Endothelial cell of umbilical vein (primary cell): ENCODE measurements at regions not wholly inside any gene's neighbourhood (a gene's known extent, or its start where the extent isn't known, plus 50 kb on each side); places are given as distances from the start of the nearest gene placed in this dataset.

ENCODE experiments used
- BruUV-seq: library from RNA; stranded (reverse); fragments of 400-500 nt; replicated peaks from 2 replicates; lab custom pipeline; 2021; lab: Mats Ljungman, UMichigan
- CTCF ChIA-PET: fragments of 300-600, 350-600 bp; sonication (Branson Sonifier 250); formaldehyde crosslinking; loops from one replicate; lab custom pipeline; 2021; ENCODE audit warnings: antibody characterized with exemption, inconsistent platforms; lab: Charles Lee
- POLR2A ChIA-PET: fragments of 300-600, 350-600 bp; sonication (Branson Sonifier 250); formaldehyde crosslinking; loops from one replicate; lab custom pipeline; 2021; ENCODE audit warnings: antibody characterized with exemption, inconsistent platforms; lab: Charles Lee
- DNase-seq: peaks from one replicate; pipeline ENCODE4 v3.0.0-alpha.2; 2011; ENCODE audit warnings: low read depth, low spot score
- FAIRE-seq: peaks from 2 replicates; lab custom pipeline; 2011; peaks lifted over from hg19 to GRCh38; lab: Jason Lieb, UNC
- H2AFZ ChIP-seq: 2 replicates; pipeline ENCODE4 v1.6.0; 2012; ENCODE audit warnings: low read depth, low read length, control low read depth, inconsistent platforms
- H3K27ac ChIP-seq: 2 replicates; pipeline ENCODE4 v1.5.1; 2011; ENCODE audit warnings: low read depth, mild to moderate bottlenecking, control low read depth, low read length, moderate library complexity; ENCODE audit not compliant: insufficient read depth
- H3K27me3 ChIP-seq, 2 experiments: 2 replicates each; pipeline versions ENCODE4 v1.6.0 to v1.6.1; 2011; ENCODE audit warnings: low read length in 2 of 2, mixed read lengths in 1 of 2; ENCODE audit not compliant: control insufficient read depth in 2 of 2, insufficient read depth in 2 of 2
- H3K36me3 ChIP-seq, 2 experiments: 2 replicates in 1 of 2; 3 replicates in 1 of 2; pipeline ENCODE4 v1.5.1; 2011; ENCODE audit warnings: low read length in 2 of 2, mild to moderate bottlenecking in 1 of 2, moderate library complexity in 1 of 2; ENCODE audit not compliant: control insufficient read depth in 2 of 2, insufficient read depth in 2 of 2; ENCODE audit errors: extremely low read depth in 1 of 2
- H3K4me1 ChIP-seq: 3 replicates; pipeline ENCODE4 v1.5.1; 2011; ENCODE audit warnings: mild to moderate bottlenecking, low read length; ENCODE audit not compliant: control insufficient read depth, insufficient read depth; ENCODE audit errors: extremely low read depth
- H3K4me2 ChIP-seq: 2 replicates; pipeline ENCODE4 v1.6.1; 2011; ENCODE audit warnings: low read length, control low read depth, mixed read lengths; ENCODE audit not compliant: insufficient read depth
- H3K4me3 ChIP-seq, 3 experiments: fragments of 200-600 bp in 1 of 3; sonication (generic), shearing (Covaris generic) in 1 of 3; replicated peaks in 1 of 3; 2 replicates each; pipeline ENCODE4 v1.5.1; 2011 to 2016; ENCODE audit warnings: control low read depth in 3 of 3, low read length in 3 of 3, mild to moderate bottlenecking in 2 of 3, inconsistent platforms in 1 of 3, low read depth in 1 of 3, moderate library complexity in 1 of 3; ENCODE audit not compliant: insufficient read depth in 1 of 3
- H3K79me2 ChIP-seq: 2 replicates; pipeline ENCODE4 v1.6.0; 2012; ENCODE audit warnings: low read length, inconsistent platforms; ENCODE audit not compliant: control insufficient read depth, insufficient read depth
- H3K9ac ChIP-seq: replicated peaks from 2 replicates; pipeline ENCODE3; 2011; ENCODE audit warnings: low read length, control low read depth; ENCODE audit not compliant: insufficient read depth; ENCODE audit errors: extremely low read depth
- H3K9me1 ChIP-seq: replicated peaks from 3 replicates; pipeline ENCODE4 v1.6.0; 2011; ENCODE audit warnings: mild to moderate bottlenecking, low read length; ENCODE audit not compliant: control insufficient read depth, insufficient read depth; ENCODE audit errors: extremely low read depth
- H3K9me3 ChIP-seq: replicated peaks from 2 replicates; pipeline ENCODE4 v1.5.1; 2012; ENCODE audit warnings: low read length, inconsistent platforms; ENCODE audit not compliant: control insufficient read depth, insufficient read depth
- H4K20me1 ChIP-seq: replicated peaks from 2 replicates; pipeline ENCODE3; 2011; ENCODE audit warnings: mild to moderate bottlenecking, low read length; ENCODE audit not compliant: control insufficient read depth, insufficient read depth; ENCODE audit errors: extremely low read depth
- EZH2 ChIP-seq: IDR thresholded peaks from 2 replicates; pipeline ENCODE4 v1.6.1; 2012; ENCODE audit warnings: borderline replicate concordance, low read depth, mild to moderate bottlenecking, moderate library complexity, low read length, inconsistent platforms; ENCODE audit not compliant: severe bottlenecking
- GATA2 ChIP-seq: IDR thresholded peaks from 2 replicates; pipeline ENCODE4 v1.7.0; 2011; ENCODE audit warnings: low read depth, mild to moderate bottlenecking, moderate library complexity, mixed read lengths, low read length; ENCODE audit not compliant: insufficient read length, insufficient read depth
- MYC ChIP-seq: IDR thresholded peaks from one replicate; pipeline ENCODE4 v1.6.1; 2011; ENCODE audit warnings: mild to moderate bottlenecking, low read depth, low read length
- POLR2A ChIP-seq: IDR thresholded peaks from 2 replicates; pipeline ENCODE4 v1.6.1; 2012; ENCODE audit warnings: low read depth, mild to moderate bottlenecking, control low read depth, low read length
- dilution Hi-C: fragments of 300-500 bp; cut with MboI; formaldehyde crosslinking; loops from one replicate; pipeline ENCODE4 v1.15.0; 2019; ENCODE audit warnings: low sequenced_read_pairs; ENCODE audit not compliant: extremely low pct_ligation_motif_present
- intact Hi-C: fragments of 100-400 bp; cut with micrococcal nuclease; formaldehyde crosslinking; loops from one replicate; pipeline ENCODE4 v1.10.0; 2022
- TF ChIP-seq, protein P1 (sequence below), 2 donors: IDR thresholded peaks; 1 replicate in 1 of 2; 2 replicates in 1 of 2; pipeline ENCODE4 v1.5.1; 2011; ENCODE audit warnings: low read length in 2 of 2, mild to moderate bottlenecking in 2 of 2, moderate library complexity in 2 of 2, control low read depth in 1 of 2, inconsistent platforms in 1 of 2, low read depth in 1 of 2; ENCODE audit not compliant: insufficient read depth in 1 of 2; ENCODE audit errors: extremely low read depth in 1 of 2
- TF ChIP-seq, protein P2 (sequence below): IDR thresholded peaks from 2 replicates; pipeline ENCODE4 v1.6.1; 2011; ENCODE audit not compliant: insufficient read depth, insufficient read length

- no peaks in the 10 kb centered on the region for H3K9me1 ChIP-seq
- H3K9ac ChIP-seq = no peak overlapping the region
- peaks cover 4 to 6% of the 10 kb centered on the region in 2 experiments for H3K27me3 ChIP-seq
- POLR2A ChIA-PET = no interaction called here
- FAIRE-seq (no peak), DNase-seq (no peak)
- no peak overlapping the region for H2AFZ ChIP-seq
- H3K4me1 ChIP-seq = no peaks in the 10 kb centered on the region
- dilution Hi-C loops = no loop called here
- TF ChIP-seq GATA2 (no peak), POLR2A (no peak), EZH2 (no peak), MYC (no peak)
- TF ChIP-seq, protein P1, sequence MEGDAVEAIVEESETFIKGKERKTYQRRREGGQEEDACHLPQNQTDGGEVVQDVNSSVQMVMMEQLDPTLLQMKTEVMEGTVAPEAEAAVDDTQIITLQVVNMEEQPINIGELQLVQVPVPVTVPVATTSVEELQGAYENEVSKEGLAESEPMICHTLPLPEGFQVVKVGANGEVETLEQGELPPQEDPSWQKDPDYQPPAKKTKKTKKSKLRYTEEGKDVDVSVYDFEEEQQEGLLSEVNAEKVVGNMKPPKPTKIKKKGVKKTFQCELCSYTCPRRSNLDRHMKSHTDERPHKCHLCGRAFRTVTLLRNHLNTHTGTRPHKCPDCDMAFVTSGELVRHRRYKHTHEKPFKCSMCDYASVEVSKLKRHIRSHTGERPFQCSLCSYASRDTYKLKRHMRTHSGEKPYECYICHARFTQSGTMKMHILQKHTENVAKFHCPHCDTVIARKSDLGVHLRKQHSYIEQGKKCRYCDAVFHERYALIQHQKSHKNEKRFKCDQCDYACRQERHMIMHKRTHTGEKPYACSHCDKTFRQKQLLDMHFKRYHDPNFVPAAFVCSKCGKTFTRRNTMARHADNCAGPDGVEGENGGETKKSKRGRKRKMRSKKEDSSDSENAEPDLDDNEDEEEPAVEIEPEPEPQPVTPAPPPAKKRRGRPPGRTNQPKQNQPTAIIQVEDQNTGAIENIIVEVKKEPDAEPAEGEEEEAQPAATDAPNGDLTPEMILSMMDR (IDR thresholded peaks at IDR 0.05; ENCODE audit: extremely low read depth in 1 of 2, insufficient read depth in 1 of 2, low read depth in 1 of 2, low read length in 2 of 2) = no peak
- TF ChIP-seq, protein P2, sequence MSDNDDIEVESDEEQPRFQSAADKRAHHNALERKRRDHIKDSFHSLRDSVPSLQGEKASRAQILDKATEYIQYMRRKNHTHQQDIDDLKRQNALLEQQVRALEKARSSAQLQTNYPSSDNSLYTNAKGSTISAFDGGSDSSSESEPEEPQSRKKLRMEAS = no peak
- H3K4me2 ChIP-seq = no peak overlapping the region
- H3K79me2 ChIP-seq = no peaks in the 10 kb centered on the region
- no TSS peak for BruUV-seq
- no peak overlapping the region for H3K4me3 ChIP-seq
- CTCF ChIA-PET = no interaction called here
- H4K20me1 ChIP-seq = no peaks in the 10 kb centered on the region
- no peaks in the 10 kb centered on the region for H3K36me3 ChIP-seq
- intact Hi-C loops = no loop called here
- no peak overlapping the region for H3K27ac ChIP-seq
- H3K9me3 ChIP-seq = no peaks in the 10 kb centered on the region
Measured at GRCh38 chr10:22810643-22811465, 96.5 kb upstream of the PIP4K2A start.
